ENCODE measurements at regions not wholly inside any gene's neighbourhood (a gene's known extent, or its start where the extent isn't known, plus 50 kb on each side); places are given as distances from the start of the nearest gene placed in this dataset.

DNA sequence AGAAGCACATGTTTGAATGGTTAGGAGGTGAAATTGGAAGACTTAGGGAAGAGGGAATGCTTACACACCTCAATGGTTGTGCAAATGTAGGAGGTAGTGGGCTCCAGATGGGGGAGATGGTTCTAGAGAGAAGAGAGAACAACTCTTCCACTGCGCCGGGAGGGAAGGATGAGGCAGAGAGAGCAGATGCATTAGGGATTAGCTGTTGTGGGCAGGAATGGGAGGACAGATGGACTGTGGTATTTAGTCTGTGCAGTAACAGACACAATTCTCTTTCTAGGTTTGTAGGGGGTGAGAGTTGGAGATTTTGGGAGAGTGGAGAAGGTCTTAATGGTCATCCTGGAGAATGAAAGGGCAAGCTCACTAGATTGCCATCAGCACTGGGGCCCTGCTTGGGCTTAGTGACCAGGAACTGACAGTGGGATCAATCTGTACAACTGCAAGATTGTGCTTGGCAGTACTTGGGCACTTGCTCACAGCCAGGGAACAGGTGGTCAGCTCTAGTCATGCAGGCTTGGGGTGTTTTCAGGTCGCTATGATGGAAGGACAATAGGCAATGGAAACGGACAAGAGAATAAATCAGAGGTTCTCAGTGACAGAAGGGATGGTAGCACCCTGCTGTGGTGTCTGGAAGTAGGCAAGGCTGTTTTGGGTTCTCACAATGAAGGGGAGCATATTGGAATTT is 182.0 kb upstream of the MYLIP start (continued):
- TF ChIP-seq, protein P1, sequence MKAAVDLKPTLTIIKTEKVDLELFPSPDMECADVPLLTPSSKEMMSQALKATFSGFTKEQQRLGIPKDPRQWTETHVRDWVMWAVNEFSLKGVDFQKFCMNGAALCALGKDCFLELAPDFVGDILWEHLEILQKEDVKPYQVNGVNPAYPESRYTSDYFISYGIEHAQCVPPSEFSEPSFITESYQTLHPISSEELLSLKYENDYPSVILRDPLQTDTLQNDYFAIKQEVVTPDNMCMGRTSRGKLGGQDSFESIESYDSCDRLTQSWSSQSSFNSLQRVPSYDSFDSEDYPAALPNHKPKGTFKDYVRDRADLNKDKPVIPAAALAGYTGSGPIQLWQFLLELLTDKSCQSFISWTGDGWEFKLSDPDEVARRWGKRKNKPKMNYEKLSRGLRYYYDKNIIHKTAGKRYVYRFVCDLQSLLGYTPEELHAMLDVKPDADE (IDR thresholded peaks at IDR 0.05), result no peak
- TF ChIP-seq EZH2phosphoT487 (IDR thresholded peaks at IDR 0.05; ENCODE audit: unreplicated experiment) (no peak), NANOG (IDR thresholded peaks at IDR 0.05; ENCODE audit: borderline replicate concordance) (no peak), CREB1 (CRISPR knock-in tag; IDR thresholded peaks at IDR 0.05; ENCODE audit: low read depth) (no peak), STAT1 (IDR thresholded peaks at IDR 0.05; ENCODE audit: unreplicated experiment) (no peak)

DNA sequence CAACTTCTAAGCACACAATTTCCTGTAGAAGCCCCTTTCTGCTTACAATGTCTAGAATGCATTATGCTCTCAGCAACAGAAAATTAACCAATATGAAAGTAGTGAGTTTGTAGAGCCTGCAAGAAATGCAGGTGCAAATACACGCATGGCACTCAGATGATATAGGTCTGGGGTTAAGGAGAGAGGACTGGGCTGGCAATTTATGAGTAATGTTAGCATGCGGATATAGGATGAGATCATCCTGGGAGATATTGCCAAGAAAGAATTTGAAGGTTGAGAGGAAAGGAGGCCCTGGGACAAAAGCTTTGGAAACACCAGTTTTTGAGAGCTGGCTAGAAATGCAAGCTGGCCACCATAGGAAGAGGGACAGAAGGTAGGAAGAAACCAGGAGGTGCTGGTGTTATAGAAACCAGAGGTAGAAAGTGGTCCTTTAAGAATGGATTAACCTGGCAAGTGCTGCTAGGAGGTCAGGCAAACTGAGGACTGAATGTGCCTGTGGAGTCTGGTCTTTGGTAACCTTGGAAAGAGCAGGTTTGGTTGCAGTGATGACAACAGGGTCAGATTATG is 183.2 kb upstream of the MYLIP start:
- no peaks in the 10 kb centered on the region for H3F3A ChIP-seq (replicated peaks; ENCODE audit: low read depth)
- H3K79me2 ChIP-seq (replicated peaks; ENCODE audit: insufficient read depth), result no peaks in the 10 kb centered on the region
- H3K4me1 ChIP-seq (ENCODE audit: insufficient read depth), result peaks cover 14% of the 10 kb centered on the region
- no peak overlapping the region for H3K4me2 ChIP-seq
- no peaks in the 10 kb centered on the region for H3K36me3 ChIP-seq (ENCODE audit: insufficient read depth)
- H3K9me2 ChIP-seq (ENCODE audit: insufficient read depth), result peaks cover 15% of the 10 kb centered on the region
- DNase-seq (ENCODE audit: low spot score) (no peak), ATAC-seq (no peak)
- no peak overlapping the region for H2AFZ ChIP-seq
- 0 out of 3 replicates have a peak, but pooled peaks cover 3% of the 10 kb centered on the region for H3K9me3 Mint-ChIP-seq
- no peak overlapping the region for H3K4me3 ChIP-seq
- peaks cover 17% of the 10 kb centered on the region for H3K4me1 Mint-ChIP-seq
- 0 out of 3 replicates have a peak, but pooled peaks cover 2% of the 10 kb centered on the region for H3K36me3 Mint-ChIP-seq (ENCODE audit: low read depth)
- H4K20me1 ChIP-seq (replicated peaks; ENCODE audit: insufficient read depth), result no peaks in the 10 kb centered on the region
- H3K27me3 Mint-ChIP-seq (ENCODE audit: insufficient read depth, low read depth, poor library complexity), result peaks cover 3% of the 10 kb centered on the region
- no peak overlapping the region for H3K27ac Mint-ChIP-seq
- H3K4me3 Mint-ChIP-seq, result no peak overlapping the region
- no peaks in the 10 kb centered on the region for H3K27me3 ChIP-seq (ENCODE audit: insufficient read depth)
- H3K27ac ChIP-seq (ENCODE audit: low read depth), result no peak overlapping the region
- TF ChIP-seq CREB1 (CRISPR knock-in tag; IDR thresholded peaks at IDR 0.05; ENCODE audit: low read depth) (no peak), JUNB (IDR thresholded peaks at IDR 0.05; ENCODE audit: unreplicated experiment) (no peak), NANOG (IDR thresholded peaks at IDR 0.05; ENCODE audit: borderline replicate concordance) (no peak), EZH2phosphoT487 (IDR thresholded peaks at IDR 0.05; ENCODE audit: unreplicated experiment) (no peak), EZH2 (IDR thresholded peaks at IDR 0.05; ENCODE audit: low read depth, unreplicated experiment) (no peak), ZNF114 (CRISPR knock-in tag; IDR thresholded peaks at IDR 0.05) (no peak)
- TF ChIP-seq, protein P2, sequence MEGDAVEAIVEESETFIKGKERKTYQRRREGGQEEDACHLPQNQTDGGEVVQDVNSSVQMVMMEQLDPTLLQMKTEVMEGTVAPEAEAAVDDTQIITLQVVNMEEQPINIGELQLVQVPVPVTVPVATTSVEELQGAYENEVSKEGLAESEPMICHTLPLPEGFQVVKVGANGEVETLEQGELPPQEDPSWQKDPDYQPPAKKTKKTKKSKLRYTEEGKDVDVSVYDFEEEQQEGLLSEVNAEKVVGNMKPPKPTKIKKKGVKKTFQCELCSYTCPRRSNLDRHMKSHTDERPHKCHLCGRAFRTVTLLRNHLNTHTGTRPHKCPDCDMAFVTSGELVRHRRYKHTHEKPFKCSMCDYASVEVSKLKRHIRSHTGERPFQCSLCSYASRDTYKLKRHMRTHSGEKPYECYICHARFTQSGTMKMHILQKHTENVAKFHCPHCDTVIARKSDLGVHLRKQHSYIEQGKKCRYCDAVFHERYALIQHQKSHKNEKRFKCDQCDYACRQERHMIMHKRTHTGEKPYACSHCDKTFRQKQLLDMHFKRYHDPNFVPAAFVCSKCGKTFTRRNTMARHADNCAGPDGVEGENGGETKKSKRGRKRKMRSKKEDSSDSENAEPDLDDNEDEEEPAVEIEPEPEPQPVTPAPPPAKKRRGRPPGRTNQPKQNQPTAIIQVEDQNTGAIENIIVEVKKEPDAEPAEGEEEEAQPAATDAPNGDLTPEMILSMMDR (conservative IDR thresholded peaks at IDR 0.05; ENCODE audit: low read depth in 2 of 2), result no peak
- TF ChIP-seq, protein P3, sequence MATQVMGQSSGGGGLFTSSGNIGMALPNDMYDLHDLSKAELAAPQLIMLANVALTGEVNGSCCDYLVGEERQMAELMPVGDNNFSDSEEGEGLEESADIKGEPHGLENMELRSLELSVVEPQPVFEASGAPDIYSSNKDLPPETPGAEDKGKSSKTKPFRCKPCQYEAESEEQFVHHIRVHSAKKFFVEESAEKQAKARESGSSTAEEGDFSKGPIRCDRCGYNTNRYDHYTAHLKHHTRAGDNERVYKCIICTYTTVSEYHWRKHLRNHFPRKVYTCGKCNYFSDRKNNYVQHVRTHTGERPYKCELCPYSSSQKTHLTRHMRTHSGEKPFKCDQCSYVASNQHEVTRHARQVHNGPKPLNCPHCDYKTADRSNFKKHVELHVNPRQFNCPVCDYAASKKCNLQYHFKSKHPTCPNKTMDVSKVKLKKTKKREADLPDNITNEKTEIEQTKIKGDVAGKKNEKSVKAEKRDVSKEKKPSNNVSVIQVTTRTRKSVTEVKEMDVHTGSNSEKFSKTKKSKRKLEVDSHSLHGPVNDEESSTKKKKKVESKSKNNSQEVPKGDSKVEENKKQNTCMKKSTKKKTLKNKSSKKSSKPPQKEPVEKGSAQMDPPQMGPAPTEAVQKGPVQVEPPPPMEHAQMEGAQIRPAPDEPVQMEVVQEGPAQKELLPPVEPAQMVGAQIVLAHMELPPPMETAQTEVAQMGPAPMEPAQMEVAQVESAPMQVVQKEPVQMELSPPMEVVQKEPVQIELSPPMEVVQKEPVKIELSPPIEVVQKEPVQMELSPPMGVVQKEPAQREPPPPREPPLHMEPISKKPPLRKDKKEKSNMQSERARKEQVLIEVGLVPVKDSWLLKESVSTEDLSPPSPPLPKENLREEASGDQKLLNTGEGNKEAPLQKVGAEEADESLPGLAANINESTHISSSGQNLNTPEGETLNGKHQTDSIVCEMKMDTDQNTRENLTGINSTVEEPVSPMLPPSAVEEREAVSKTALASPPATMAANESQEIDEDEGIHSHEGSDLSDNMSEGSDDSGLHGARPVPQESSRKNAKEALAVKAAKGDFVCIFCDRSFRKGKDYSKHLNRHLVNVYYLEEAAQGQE (IDR thresholded peaks at IDR 0.05; ENCODE audit: unreplicated experiment), result no peak
- TF ChIP-seq, protein P1 (IDR thresholded peaks at IDR 0.05), result no peak
